Gastroesophageal sphincter (tissue), 3 donors: ENCODE measurements at regions not wholly inside any gene's neighbourhood (a gene's known extent, or its start where the extent isn't known, plus 50 kb on each side); places are given as distances from the start of the nearest gene placed in this dataset.

Experiments used
- POLR2A ChIP-seq, 2 donors: fragments of 450-650 bp; IDR thresholded peaks; one replicate each; pipeline ENCODE4 v1.6.1; 2017; ENCODE audit warnings: antibody characterized with exemption in 2 of 2, mild to moderate bottlenecking in 2 of 2, moderate library complexity in 1 of 2
- POLR2AphosphoS5 ChIP-seq: sonication (generic); formaldehyde crosslinking; IDR thresholded peaks from one replicate; pipeline ENCODE4 v1.6.1; 2017; ENCODE audit warnings: antibody characterized with exemption
- TF ChIP-seq, protein P1 (sequence below), 4 experiments: fragments of 200-600 bp in 2 of 4; fragments of 450-650 bp in 2 of 4; sonication (generic) in 1 of 4; IDR thresholded peaks; one replicate each; pipeline ENCODE4 v1.5.1; 2017 to 2019; ENCODE audit warnings: antibody characterized with exemption in 4 of 4, mild to moderate bottlenecking in 2 of 4, moderate library complexity in 2 of 4

DNA sequence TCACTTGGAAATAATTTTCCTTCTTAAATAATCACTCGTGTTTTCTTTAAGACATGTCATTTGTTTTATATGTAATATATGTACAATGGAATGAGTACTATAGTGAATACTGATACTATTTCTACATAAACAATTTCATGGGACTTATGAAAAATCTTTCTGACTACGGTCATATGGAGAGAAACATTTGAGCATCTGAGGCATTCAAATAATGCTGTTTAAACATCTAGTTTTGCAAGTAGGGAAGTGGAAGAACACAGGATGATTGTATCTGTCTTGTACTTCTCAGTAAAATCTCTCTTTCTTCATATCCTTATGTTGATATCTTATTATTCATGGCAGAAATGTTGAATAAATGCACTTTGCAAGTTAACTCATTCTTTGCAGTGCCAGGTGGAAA is 599.5 kb upstream of the KCNMB2 start:
- TF ChIP-seq, protein P1, sequence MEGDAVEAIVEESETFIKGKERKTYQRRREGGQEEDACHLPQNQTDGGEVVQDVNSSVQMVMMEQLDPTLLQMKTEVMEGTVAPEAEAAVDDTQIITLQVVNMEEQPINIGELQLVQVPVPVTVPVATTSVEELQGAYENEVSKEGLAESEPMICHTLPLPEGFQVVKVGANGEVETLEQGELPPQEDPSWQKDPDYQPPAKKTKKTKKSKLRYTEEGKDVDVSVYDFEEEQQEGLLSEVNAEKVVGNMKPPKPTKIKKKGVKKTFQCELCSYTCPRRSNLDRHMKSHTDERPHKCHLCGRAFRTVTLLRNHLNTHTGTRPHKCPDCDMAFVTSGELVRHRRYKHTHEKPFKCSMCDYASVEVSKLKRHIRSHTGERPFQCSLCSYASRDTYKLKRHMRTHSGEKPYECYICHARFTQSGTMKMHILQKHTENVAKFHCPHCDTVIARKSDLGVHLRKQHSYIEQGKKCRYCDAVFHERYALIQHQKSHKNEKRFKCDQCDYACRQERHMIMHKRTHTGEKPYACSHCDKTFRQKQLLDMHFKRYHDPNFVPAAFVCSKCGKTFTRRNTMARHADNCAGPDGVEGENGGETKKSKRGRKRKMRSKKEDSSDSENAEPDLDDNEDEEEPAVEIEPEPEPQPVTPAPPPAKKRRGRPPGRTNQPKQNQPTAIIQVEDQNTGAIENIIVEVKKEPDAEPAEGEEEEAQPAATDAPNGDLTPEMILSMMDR (IDR thresholded peaks at IDR 0.05), result no peak
- TF ChIP-seq POLR2A (IDR thresholded peaks at IDR 0.05) (no peak), POLR2AphosphoS5 (no peak)
